SK-N-MC (cell line): ENCODE measurements at regions not wholly inside any gene's neighbourhood (a gene's known extent, or its start where the extent isn't known, plus 50 kb on each side); places are given as distances from the start of the nearest gene placed in this dataset.

ENCODE experiments used
- EZH2 ChIP-seq: fragments of 200-600 bp; sonication (generic); IDR thresholded peaks from one replicate; pipeline ENCODE4 v1.6.1; 2017; ENCODE audit warnings: antibody characterized with exemption
- FOXP2 ChIP-seq: optimal IDR thresholded peaks from 2 replicates; pipeline ENCODE3; 2011; ENCODE audit warnings: mild to moderate bottlenecking, moderate library complexity; ENCODE audit not compliant: insufficient read depth; ENCODE audit errors: extremely low read length, control extremely low read depth

- TF ChIP-seq EZH2 (no peak), FOXP2 (no peak)
These were observed 203.0 kb upstream of the CCDC179 start for GRCh38 chr11:23063276-23063675.
